K562 (cell line): ENCODE measurements at regions not wholly inside any gene's neighbourhood (a gene's known extent, or its start where the extent isn't known, plus 50 kb on each side); places are given as distances from the start of the nearest gene placed in this dataset.

Experiments used
- ATAC-seq: fragments of 200-7000 bp; cut with Tn5 transposase; 3 replicates; pipeline ENCODE4 v1.9.1; 2020; ENCODE audit warnings: moderate library complexity
- BruUV-seq: library from RNA; stranded (reverse); fragments of 400-500 nt; replicated peaks from 2 replicates; lab custom pipeline; 2021; lab: Mats Ljungman, UMichigan
- CTCF ChIA-PET: fragments of 300-600 bp; formaldehyde crosslinking; extraction: SDS; loops from one replicate; lab custom pipeline; 2021; ENCODE audit warnings: low intra/inter-chr PET ratio; lab: Yijun Ruan, JAX
- POLR2A ChIA-PET: fragments of 300-600, 350-650 bp; sonication (Branson Sonifier 250); formaldehyde crosslinking; extraction: SDS; loops from one replicate; lab custom pipeline; 2021; ENCODE audit warnings: antibody characterized with exemption, inconsistent platforms; lab: Yijun Ruan, JAX
- DNase-seq, 4 experiments: peaks; one replicate each; pipeline versions ENCODE4 v3.0.0 to v3.0.0-alpha.2; 2011 to 2018; ENCODE audit warnings: low spot score in 3 of 4, mixed read lengths in 3 of 4; ENCODE audit errors: extremely low read depth in 1 of 4
- FAIRE-seq: peaks from 2 replicates; lab custom pipeline; 2011; peaks lifted over from hg19 to GRCh38; lab: Jason Lieb, UNC
- H2AFZ ChIP-seq: 2 replicates; pipeline ENCODE4 v1.6.0; 2011; ENCODE audit warnings: low read depth, low read length, control low read depth, inconsistent platforms
- H3K27ac ChIP-seq: fragments of 200-600 bp; 3 replicates; pipeline ENCODE4 v1.8.0; 2011; ENCODE audit warnings: low read depth, mild to moderate bottlenecking, control low read depth, inconsistent platforms, low read length, moderate library complexity, mixed read lengths; ENCODE audit errors: extremely low read depth
- H3K27me3 ChIP-seq, 2 experiments: fragments of 300-600 bp in 1 of 2; 2 replicates in 1 of 2; 3 replicates in 1 of 2; pipeline versions ENCODE4 v1.6.0 to v1.8.0; 2011; ENCODE audit warnings: inconsistent platforms in 2 of 2, low read length in 2 of 2, mild to moderate bottlenecking in 1 of 2, mixed read lengths in 1 of 2, moderate library complexity in 1 of 2; ENCODE audit not compliant: control insufficient read depth in 2 of 2, insufficient read depth in 2 of 2
- H3K36me3 ChIP-seq: fragments of 300-600 bp; 3 replicates; pipeline ENCODE4 v1.8.0; 2011; ENCODE audit warnings: mild to moderate bottlenecking, low read length, inconsistent platforms; ENCODE audit not compliant: control insufficient read depth, insufficient read depth
- H3K4me1 ChIP-seq, 2 experiments: fragments of 200-600 bp in 1 of 2; replicated peaks in 1 of 2; 2 replicates in 1 of 2; 3 replicates in 1 of 2; pipeline versions ENCODE4 v1.5.1 to v1.8.0; 2011; ENCODE audit warnings: inconsistent platforms in 2 of 2, low read length in 2 of 2, mild to moderate bottlenecking in 1 of 2, mixed read lengths in 1 of 2, moderate library complexity in 1 of 2; ENCODE audit not compliant: control insufficient read depth in 2 of 2, insufficient read depth in 2 of 2
- H3K4me2 ChIP-seq: 2 replicates; pipeline ENCODE4 v1.6.1; 2011; ENCODE audit warnings: low read length, control low read depth, inconsistent platforms, mixed read lengths; ENCODE audit not compliant: insufficient read depth
- H3K4me3 ChIP-seq: fragments of 200-600 bp; sonication (generic), shearing (Covaris generic); 2 replicates; pipeline ENCODE4 v1.5.1; 2016; ENCODE audit warnings: control low read depth, inconsistent platforms
- H3K79me2 ChIP-seq: fragments of 200-600 bp; 3 replicates; pipeline ENCODE4 v1.8.0; 2011; ENCODE audit warnings: low read length, inconsistent platforms; ENCODE audit not compliant: control insufficient read depth, insufficient read depth
- H3K9ac ChIP-seq, 2 experiments: 2 replicates each; pipeline versions ENCODE4 v1.6.0 to v1.6.1; 2011; ENCODE audit warnings: low read depth in 2 of 2, low read length in 2 of 2, control low read depth in 1 of 2, inconsistent platforms in 1 of 2, mild to moderate bottlenecking in 1 of 2, mixed read lengths in 1 of 2; ENCODE audit not compliant: insufficient read depth in 1 of 2
- H3K9me1 ChIP-seq: one replicate; pipeline ENCODE4 v1.6.0; 2011; ENCODE audit warnings: inconsistent platforms, mild to moderate bottlenecking, low read length, moderate library complexity; ENCODE audit not compliant: control insufficient read depth, insufficient read depth
- H3K9me3 ChIP-seq: replicated peaks from 2 replicates; pipeline ENCODE4 v1.5.1; 2011; ENCODE audit warnings: low read depth, low read length, inconsistent platforms; ENCODE audit not compliant: control insufficient read depth, insufficient read depth
- H4K20me1 ChIP-seq: replicated peaks from 2 replicates; pipeline ENCODE4 v1.6.1; 2011; ENCODE audit warnings: low read length, inconsistent platforms, mixed read lengths; ENCODE audit not compliant: control insufficient read depth, insufficient read depth
- CEBPB ChIP-seq: fragments of 450-650 bp; IDR thresholded peaks from 2 replicates; pipeline ENCODE4 v1.6.1; 2016; ENCODE audit warnings: missing genetic modification characterization, missing compliant biosample characterization
- DPF2 ChIP-seq: fragments of 450-650 bp; IDR thresholded peaks from 2 replicates; pipeline ENCODE4 v1.6.1; 2016
- EP400 ChIP-seq: fragments of 450-650 bp; IDR thresholded peaks from 2 replicates; pipeline ENCODE4 v1.6.1; 2017; ENCODE audit warnings: antibody characterized with exemption, mild to moderate bottlenecking, moderate library complexity
- FOXK2 ChIP-seq, 2 experiments: fragments of 450-650 bp; IDR thresholded peaks in 1 of 2; conservative IDR thresholded peaks in 1 of 2; 2 replicates each; pipeline ENCODE4 v1.6.1; 2016; ENCODE audit warnings: low read depth in 2 of 2, mild to moderate bottlenecking in 1 of 2
- JUN ChIP-seq, 2 experiments: sonication (generic) in 1 of 2; formaldehyde crosslinking in 1 of 2; IDR thresholded peaks; 2 replicates each; pipeline versions ENCODE4 v1.6.1 to v1.8.0; 2012 to 2022; ENCODE audit warnings: borderline replicate concordance in 2 of 2, mild to moderate bottlenecking in 2 of 2, improper control_type of control experiment in 1 of 2, low read depth in 1 of 2, low read length in 1 of 2, missing genetic modification reagents in 1 of 2
- KLF1 ChIP-seq: fragments of 450-650 bp; IDR thresholded peaks from 2 replicates; pipeline ENCODE4 v1.6.1; 2016; ENCODE audit warnings: missing genetic modification characterization, missing compliant biosample characterization
- MYC ChIP-seq, 2 experiments: fragments of 250-450 bp in 1 of 2; sonication (Bioruptor Pico) in 1 of 2; IDR thresholded peaks; 2 replicates each; pipeline versions ENCODE4 v1.5.1 to v1.6.1; 2012 to 2021; ENCODE audit warnings: low read depth in 2 of 2, borderline replicate concordance in 1 of 2, improper control_type of control experiment in 1 of 2, low read length in 1 of 2, mild to moderate bottlenecking in 1 of 2, moderate library complexity in 1 of 2
- NUFIP1 ChIP-seq: fragments of 450-650 bp; IDR thresholded peaks from 2 replicates; pipeline ENCODE4 v1.6.1; 2018; ENCODE audit not compliant: partially characterized antibody
- POLR3G ChIP-seq: IDR thresholded peaks from 2 replicates; pipeline ENCODE4 v1.6.1; 2011; ENCODE audit not compliant: insufficient read length, insufficient replicate concordance; ENCODE audit errors: extremely low read depth
- TBL1XR1 ChIP-seq, 2 experiments: IDR thresholded peaks; 2 replicates each; pipeline ENCODE4 v1.6.1; 2012; ENCODE audit warnings: improper control_type of control experiment in 2 of 2, low read length in 2 of 2, mild to moderate bottlenecking in 1 of 2
- ZEB2 ChIP-seq: fragments of 450-650 bp; IDR thresholded peaks from 2 replicates; pipeline ENCODE4 v1.6.1; 2016
- ZNF165 ChIP-seq: fragments of 250-450 bp; sonication (Bioruptor Pico); IDR thresholded peaks from 2 replicates; pipeline ENCODE4 v1.4.0; 2020; ENCODE audit warnings: borderline replicate concordance
- WGBS: fragments of 100-300 bp; shearing (Covaris generic); methylation state at CpG from one replicate; pipeline ENCODE4 v1.1.6; 2016; ENCODE audit warnings: low coverage, mixed read lengths; ENCODE audit not compliant: insufficient coverage; ENCODE audit errors: missing lambda C conversion rate; 5-methylcytosine and 5-hydroxymethylcytosine counted together
- in situ Hi-C: fragments of 300-500 bp; cut with MboI; formaldehyde crosslinking; loops from 4 replicates; pipeline ENCODE4 v1.15.0; 2018; ENCODE audit warnings: inconsistent platforms, mixed read lengths
- intact Hi-C: fragments of 100-400 bp; cut with micrococcal nuclease; formaldehyde crosslinking; loops from 2 replicates; pipeline ENCODE4 v1.14.2; 2022
- TF ChIP-seq, protein P1 (sequence below): IDR thresholded peaks from 3 replicates; pipeline ENCODE4 v1.6.1; 2011; ENCODE audit warnings: borderline replicate concordance, mild to moderate bottlenecking; ENCODE audit not compliant: insufficient read length, insufficient read depth

DNA sequence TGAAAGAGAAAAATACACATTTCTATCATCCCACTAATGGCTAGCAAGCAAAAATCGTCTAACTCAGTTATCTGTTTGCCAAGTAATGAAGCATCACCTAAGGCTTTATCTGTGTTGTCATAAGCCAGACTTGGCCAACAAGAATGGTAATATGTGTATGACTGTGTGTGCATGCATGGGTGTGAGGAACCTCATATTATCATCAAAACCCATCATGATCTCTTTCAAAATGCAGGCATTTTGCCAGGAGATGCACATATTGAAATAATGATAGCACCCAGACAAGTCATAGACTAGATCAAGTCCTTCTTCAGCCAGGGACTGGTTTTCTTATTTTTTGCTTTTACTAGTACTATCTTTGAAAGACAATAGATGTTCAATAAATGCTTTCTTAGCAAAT is 172.5 kb upstream of the FMR1 start (continued):
- TF ChIP-seq POLR3G (no peak), EP400 (no peak), JUN (IDR thresholded peaks at IDR 0.05; ENCODE audit: borderline replicate concordance, low read depth, low read length) (no peak), JUN (CRISPR knock-in tag; IDR thresholded peaks at IDR 0.05; ENCODE audit: borderline replicate concordance) (no peak), NUFIP1 (no peak), FOXK2 (conservative IDR thresholded peaks at IDR 0.05 in 1 of 2, IDR thresholded peaks at IDR 0.05 in 1 of 2; ENCODE audit: low read depth in 2 of 2) (no peak), DPF2 (no peak), CEBPB (tag) (no peak), ZEB2 (no peak)

DNA sequence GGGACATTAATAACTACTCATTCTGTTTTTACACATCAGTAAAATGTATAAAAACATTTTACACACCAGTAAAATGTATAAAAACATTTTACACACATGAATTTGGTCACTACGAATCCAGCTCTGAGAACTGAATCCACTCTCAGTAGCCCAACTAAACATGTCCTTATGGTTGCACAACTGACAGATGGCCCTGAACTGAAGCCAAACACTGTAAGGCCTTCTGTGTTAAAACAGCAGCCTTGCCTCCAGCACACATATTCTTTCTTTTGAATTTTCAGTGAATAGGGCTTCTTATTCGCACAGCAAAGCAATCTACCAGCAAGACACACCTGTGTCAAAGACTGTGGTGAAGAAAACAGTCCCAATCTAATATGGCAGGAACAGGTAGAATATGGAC is 169.9 kb upstream of the FMR1 start:
- Histone ChIP-seq H3K27ac (no peak overlapping the region), H3K9me3 (no peaks in the 10 kb centered on the region), H3K79me2 (no peaks in the 10 kb centered on the region), H3K27me3 (no peaks in the 10 kb centered on the region), H3K4me3 (no peak overlapping the region), H3K36me3 (no peaks in the 10 kb centered on the region), H3K4me1 (no peaks in the 10 kb centered on the region), H4K20me1 (no peaks in the 10 kb centered on the region), H3K4me2 (no peak overlapping the region), H3K9ac (no peak overlapping the region), H3K9me1 (no peaks in the 10 kb centered on the region), H2AFZ (no peak overlapping the region)
- no peak for TF ChIP-seq MYC (IDR thresholded peaks at IDR 0.05; ENCODE audit: low read depth, low read length)
- TF ChIP-seq MYC (CRISPR knock-in tag; IDR thresholded peaks at IDR 0.05; ENCODE audit: borderline replicate concordance, low read depth): no peak
- TF ChIP-seq ZNF165 (CRISPR knock-in tag): no peak
- TF ChIP-seq TBL1XR1 (IDR thresholded peaks at IDR 0.05; ENCODE audit: low read length in 2 of 2): no peak
- TF ChIP-seq, protein P1, sequence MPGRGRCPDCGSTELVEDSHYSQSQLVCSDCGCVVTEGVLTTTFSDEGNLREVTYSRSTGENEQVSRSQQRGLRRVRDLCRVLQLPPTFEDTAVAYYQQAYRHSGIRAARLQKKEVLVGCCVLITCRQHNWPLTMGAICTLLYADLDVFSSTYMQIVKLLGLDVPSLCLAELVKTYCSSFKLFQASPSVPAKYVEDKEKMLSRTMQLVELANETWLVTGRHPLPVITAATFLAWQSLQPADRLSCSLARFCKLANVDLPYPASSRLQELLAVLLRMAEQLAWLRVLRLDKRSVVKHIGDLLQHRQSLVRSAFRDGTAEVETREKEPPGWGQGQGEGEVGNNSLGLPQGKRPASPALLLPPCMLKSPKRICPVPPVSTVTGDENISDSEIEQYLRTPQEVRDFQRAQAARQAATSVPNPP: no peak
- TF ChIP-seq KLF1 (tag): no peak
- ATAC-seq: no peak
- no peak for FAIRE-seq
- DNase-seq: no peak
- BruUV-seq: no TSS peak
- CTCF ChIA-PET: no interaction called here
- intact Hi-C loops (no loop called here), in situ Hi-C loops (no loop called here)
- WGBS: 0% methylated on average over 2 of the region's 2 CpGs
- POLR2A ChIA-PET: no interaction called here
